ENCODE measurements at regions not wholly inside any gene's neighbourhood (a gene's known extent, or its start where the extent isn't known, plus 50 kb on each side); places are given as distances from the start of the nearest gene placed in this dataset.

DNA sequence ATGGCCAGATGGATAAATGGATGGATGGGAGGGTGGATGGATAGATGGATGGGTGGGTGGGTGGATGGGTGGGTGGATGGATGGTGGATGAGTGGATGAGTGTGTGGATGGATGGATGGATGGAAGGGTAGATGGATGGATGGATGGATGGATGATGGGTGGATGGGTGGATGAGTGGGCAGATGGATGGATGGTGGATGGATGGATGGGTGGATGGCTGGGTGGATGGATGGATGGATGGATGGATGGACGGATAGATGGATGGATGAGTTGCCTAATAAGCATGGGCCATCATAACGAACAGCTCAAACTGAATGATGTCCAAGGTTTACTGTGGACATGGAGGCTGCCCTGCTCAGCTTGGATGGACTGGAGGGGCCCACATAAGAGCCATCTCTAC lies 89.8 kb upstream of the SMIM23 start:
- Histone ChIP-seq H3K9me3 (ENCODE audit: insufficient read depth in 2 of 2, low read depth in 1 of 2, low read length in 1 of 2) (no peaks in the 10 kb centered on the region), H3K23me2 (ENCODE audit: low read depth, low read length) (peaks cover 5% of the 10 kb centered on the region; the same call in 1 of the 2 replicates), H2BK12ac (ENCODE audit: low read depth, low read length) (no peak overlapping the region), H3K79me1 (ENCODE audit: low read depth, low read length) (no peaks in the 10 kb centered on the region), H3K27me3 (replicated peaks in 1 of 4; ENCODE audit: control insufficient read depth in 3 of 4, extremely low read depth in 1 of 4, insufficient read depth in 3 of 4, low read length in 3 of 4) (no peaks in the 10 kb centered on the region), H3K9ac (replicated peaks in 1 of 4; ENCODE audit: extremely low read depth in 1 of 4, low read depth in 3 of 4, low read length in 3 of 4) (no peak overlapping the region), H2BK15ac (ENCODE audit: low read length) (no peak overlapping the region), H2BK120ac (replicated peaks; ENCODE audit: low read depth, low read length) (no peak overlapping the region), H4K8ac (ENCODE audit: extremely low read depth, insufficient read depth, low read length) (no peak overlapping the region), H3K4ac (replicated peaks; ENCODE audit: insufficient read length, low read depth, low read length) (no peak overlapping the region), H3K18ac (ENCODE audit: extremely low read depth, low read length) (no peak overlapping the region), H4K5ac (ENCODE audit: insufficient read length, low read depth, low read length) (no peak overlapping the region), H2AFZ (ENCODE audit: low read length) (no peak overlapping the region), H4K91ac (replicated peaks; ENCODE audit: insufficient read length, low read length) (no peak overlapping the region), H2AK5ac (ENCODE audit: low read depth, low read length) (no peak overlapping the region), H2BK5ac (ENCODE audit: low read depth, low read length) (no peak overlapping the region), H3K79me2 (ENCODE audit: control insufficient read depth in 1 of 2, insufficient read depth in 2 of 2, low read length in 2 of 2) (no peaks in the 10 kb centered on the region), H3K27ac (ENCODE audit: low read depth, low read length) (no peak overlapping the region), H3K4me1 (replicated peaks in 1 of 4; ENCODE audit: control insufficient read depth in 3 of 4, insufficient read depth in 4 of 4, low read length in 3 of 4) (peaks cover 0 to 3% (median 1%) of the 10 kb centered on the region in 4 experiments; a peak in 1 of 7 replicates), H3K36me3 (ENCODE audit: control insufficient read depth in 2 of 4, insufficient read depth in 4 of 4, low read length in 3 of 4) (no peaks in the 10 kb centered on the region), H3K4me3 (ENCODE audit: extremely low read depth in 1 of 4, insufficient read depth in 2 of 4, low read depth in 3 of 4, low read length in 4 of 4) (no peak overlapping the region), H3K23ac (ENCODE audit: insufficient read length) (no peak overlapping the region), H3K14ac (ENCODE audit: insufficient read length) (no peak overlapping the region), H3K56ac (replicated peaks; ENCODE audit: insufficient read length, low read depth, low read length) (no peak overlapping the region), H2BK20ac (ENCODE audit: low read length) (no peak overlapping the region), H4K20me1 (replicated peaks in 1 of 2; ENCODE audit: control insufficient read depth in 1 of 2, insufficient read depth in 2 of 2, low read length in 2 of 2) (no peaks in the 10 kb centered on the region), H3K4me2 (ENCODE audit: insufficient read depth in 1 of 2, low read depth in 2 of 2, low read length in 2 of 2) (no peak overlapping the region)
- ChIA-PET POLR2A (ENCODE audit: partially characterized antibody) (no interaction called here), CTCF (ENCODE audit: partially characterized antibody) (interaction anchor here (1.1 kb wide), 1 partner anchor 15 kb away, joined by 3 read pairs; no protein-coding TSS in a partner anchor)
- FAIRE-seq = no peak
- no peak for DNase-seq (ENCODE audit: low read depth in 1 of 2, low spot score in 2 of 2)
- 80% methylated on average over 2 of the region's 2 CpGs; no CpG with 5 or more reads in 1 of the 2 experiments for WGBS, 2 experiments (ENCODE audit: extremely low coverage in 1 of 2, insufficient coverage in 1 of 2, insufficient read length in 1 of 2, insufficient replicate concordance in 2 of 2, low coverage in 1 of 2, low lambda C conversion rate in 2 of 2, missing lambda C conversion rate in 1 of 2)
- TF ChIP-seq SIN3A (conservative IDR thresholded peaks at IDR 0.05 in 1 of 2, IDR thresholded peaks at IDR 0.05 in 1 of 2; ENCODE audit: low read depth in 1 of 2, low read length in 2 of 2) = no peak
- TF ChIP-seq ASH2L (IDR thresholded peaks at IDR 0.05; ENCODE audit: low read length) = no peak
- no peak for TF ChIP-seq SP2 (IDR thresholded peaks at IDR 0.05; ENCODE audit: low read length)

Data from H1 (cell line).